RWPE1 (cell line): ENCODE measurements at regions not wholly inside any gene's neighbourhood (a gene's known extent, or its start where the extent isn't known, plus 50 kb on each side); places are given as distances from the start of the nearest gene placed in this dataset.

Experiments used
- CTCF ChIA-PET: fragments of 350-600 bp; sonication (Branson Sonifier 250); formaldehyde crosslinking; extraction: SDS; loops from one replicate; lab custom pipeline; 2021; lab: Yijun Ruan, JAX
- POLR2A ChIA-PET: fragments of 400-600 bp; formaldehyde crosslinking; extraction: SDS; loops from one replicate; lab custom pipeline; 2020; ENCODE audit warnings: antibody characterized with exemption; ENCODE audit not compliant: low non-redundant PET; lab: Yijun Ruan, JAX
- DNase-seq: peaks from one replicate; pipeline ENCODE4 v3.0.0; 2012; ENCODE audit warnings: low spot score
- H3K27ac ChIP-seq: fragments of 450-650 bp; 2 replicates; pipeline ENCODE4 v1.5.1; 2017
- TF ChIP-seq, protein P1 (sequence below): fragments of 450-650 bp; conservative IDR thresholded peaks from 2 replicates; pipeline ENCODE4 v1.5.1; 2017; ENCODE audit warnings: low read depth, mild to moderate bottlenecking

DNA sequence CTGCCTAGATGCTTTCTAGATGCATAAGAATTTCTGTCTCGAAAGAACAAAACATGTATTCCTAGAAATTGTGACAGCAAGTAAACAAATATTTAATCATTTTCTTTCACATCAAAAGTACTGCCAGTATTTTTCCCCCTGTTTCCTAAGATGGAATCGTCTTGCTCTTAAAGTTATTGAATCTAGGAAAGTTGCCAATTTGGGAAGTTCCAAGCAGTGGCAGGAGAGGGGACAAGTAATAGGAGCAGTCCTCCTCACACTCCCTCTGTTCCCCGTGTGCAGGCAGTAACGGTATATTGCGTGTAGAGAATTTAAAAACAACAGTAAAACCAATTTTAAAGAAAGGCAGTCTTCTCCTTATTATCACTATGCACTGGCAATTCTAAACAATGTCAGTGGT lies 619.8 kb downstream of the TBL1XR1 start:
- POLR2A ChIA-PET = no interaction called here
- CTCF ChIA-PET = no interaction called here
- no peak overlapping the region for H3K27ac ChIP-seq
- TF ChIP-seq, protein P1, sequence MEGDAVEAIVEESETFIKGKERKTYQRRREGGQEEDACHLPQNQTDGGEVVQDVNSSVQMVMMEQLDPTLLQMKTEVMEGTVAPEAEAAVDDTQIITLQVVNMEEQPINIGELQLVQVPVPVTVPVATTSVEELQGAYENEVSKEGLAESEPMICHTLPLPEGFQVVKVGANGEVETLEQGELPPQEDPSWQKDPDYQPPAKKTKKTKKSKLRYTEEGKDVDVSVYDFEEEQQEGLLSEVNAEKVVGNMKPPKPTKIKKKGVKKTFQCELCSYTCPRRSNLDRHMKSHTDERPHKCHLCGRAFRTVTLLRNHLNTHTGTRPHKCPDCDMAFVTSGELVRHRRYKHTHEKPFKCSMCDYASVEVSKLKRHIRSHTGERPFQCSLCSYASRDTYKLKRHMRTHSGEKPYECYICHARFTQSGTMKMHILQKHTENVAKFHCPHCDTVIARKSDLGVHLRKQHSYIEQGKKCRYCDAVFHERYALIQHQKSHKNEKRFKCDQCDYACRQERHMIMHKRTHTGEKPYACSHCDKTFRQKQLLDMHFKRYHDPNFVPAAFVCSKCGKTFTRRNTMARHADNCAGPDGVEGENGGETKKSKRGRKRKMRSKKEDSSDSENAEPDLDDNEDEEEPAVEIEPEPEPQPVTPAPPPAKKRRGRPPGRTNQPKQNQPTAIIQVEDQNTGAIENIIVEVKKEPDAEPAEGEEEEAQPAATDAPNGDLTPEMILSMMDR = no peak
- no peak for DNase-seq

DNA sequence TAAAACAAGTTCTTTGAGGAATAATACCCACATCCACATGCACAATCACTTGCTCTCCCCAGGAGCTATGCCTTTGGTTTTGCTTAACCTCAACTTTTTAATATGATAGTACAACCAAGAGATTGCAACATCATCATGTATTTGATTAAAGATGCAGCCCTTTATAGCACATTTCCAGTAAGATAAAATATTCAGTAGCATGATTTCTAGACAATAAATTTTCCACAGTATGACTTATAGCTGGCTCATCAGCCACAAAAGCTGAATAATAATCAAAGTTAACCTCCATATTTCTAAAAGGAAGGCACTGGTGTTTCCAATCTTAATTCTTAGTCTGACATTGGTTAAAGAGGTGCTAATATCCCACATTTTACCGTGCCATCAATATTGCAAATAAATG lies 622.5 kb downstream of the TBL1XR1 start:
- DNase-seq = no peak
- CTCF ChIA-PET = interaction anchor here (0.6 kb wide), 1 partner anchor 52 kb away, joined by 3 read pairs; no protein-coding TSS in a partner anchor
- TF ChIP-seq, protein P1 = no peak
- POLR2A ChIA-PET = no interaction called here
- H3K27ac ChIP-seq = no peak overlapping the region

DNA sequence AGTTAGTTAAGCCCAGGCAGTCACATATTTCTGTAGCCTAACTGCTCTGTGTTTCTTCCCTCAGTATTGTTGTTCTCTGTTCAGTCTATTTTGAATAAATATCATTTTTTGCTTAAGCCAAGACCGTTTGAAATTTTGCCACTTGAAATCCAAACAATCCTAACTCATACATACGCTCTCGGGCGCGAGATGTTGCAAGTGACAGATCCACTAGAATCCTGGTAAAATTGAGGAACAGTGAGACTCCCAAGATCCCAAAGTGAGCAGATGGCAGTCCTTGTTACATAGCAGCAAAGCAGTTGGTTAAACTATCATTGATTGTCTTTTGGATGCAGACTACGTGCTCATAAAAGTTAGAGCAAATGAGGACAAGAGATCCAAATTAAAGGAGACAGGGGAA lies 625.4 kb downstream of the TBL1XR1 start:
- TF ChIP-seq, protein P1 = no peak
- POLR2A ChIA-PET = no interaction called here
- CTCF ChIA-PET = no interaction called here
- H3K27ac ChIP-seq = no peak overlapping the region
- DNase-seq = no peak

DNA sequence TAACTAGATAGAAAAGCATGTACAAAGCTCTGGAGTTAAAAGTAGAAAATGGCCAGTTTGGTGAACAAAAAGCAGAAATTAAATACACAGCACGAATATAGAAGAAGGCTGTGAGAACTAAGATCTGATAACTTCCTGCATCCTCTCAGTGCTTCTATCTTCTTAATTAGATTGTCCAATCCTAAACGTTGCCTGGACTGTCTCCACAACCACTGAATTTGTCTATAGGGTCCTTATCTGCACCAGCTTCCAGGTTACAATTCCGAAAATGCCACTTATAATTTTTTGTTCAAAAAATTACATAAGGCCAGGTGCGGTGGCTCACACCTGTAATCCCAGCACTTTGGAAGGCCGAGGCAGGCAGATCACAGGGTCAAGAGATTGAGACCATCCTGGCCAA lies 626.3 kb downstream of the TBL1XR1 start:
- H3K27ac ChIP-seq = no peak overlapping the region
- DNase-seq = no peak
- ChIA-PET CTCF (interaction anchor here (0.6 kb wide), 1 partner anchor 1232 kb away, joined by 3 read pairs; no protein-coding TSS in a partner anchor), POLR2A (no interaction called here)
- TF ChIP-seq, protein P1 = no peak

DNA sequence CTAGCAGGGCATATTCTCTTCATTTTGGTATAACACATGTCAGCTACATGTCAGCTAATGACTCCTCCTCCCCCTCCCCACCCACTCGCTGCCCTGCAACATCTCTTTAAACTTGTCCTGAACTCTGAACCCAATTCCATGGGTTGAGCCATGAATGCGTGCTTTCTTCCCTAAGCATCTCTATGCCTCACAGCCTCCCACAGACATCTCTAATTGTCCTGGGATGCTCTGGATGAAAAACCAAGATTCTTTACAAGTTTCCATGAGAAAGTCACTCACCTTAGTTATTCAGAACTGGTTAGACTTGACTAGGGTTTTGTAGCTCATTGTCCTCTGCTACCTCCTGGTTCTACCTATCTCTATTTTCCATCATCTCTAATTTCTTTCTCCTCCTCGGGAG lies 629.1 kb downstream of the TBL1XR1 start:
- DNase-seq = no peak
- TF ChIP-seq, protein P1 = no peak
- CTCF ChIA-PET = no interaction called here
- POLR2A ChIA-PET = no interaction called here
- H3K27ac ChIP-seq = no peak overlapping the region

DNA sequence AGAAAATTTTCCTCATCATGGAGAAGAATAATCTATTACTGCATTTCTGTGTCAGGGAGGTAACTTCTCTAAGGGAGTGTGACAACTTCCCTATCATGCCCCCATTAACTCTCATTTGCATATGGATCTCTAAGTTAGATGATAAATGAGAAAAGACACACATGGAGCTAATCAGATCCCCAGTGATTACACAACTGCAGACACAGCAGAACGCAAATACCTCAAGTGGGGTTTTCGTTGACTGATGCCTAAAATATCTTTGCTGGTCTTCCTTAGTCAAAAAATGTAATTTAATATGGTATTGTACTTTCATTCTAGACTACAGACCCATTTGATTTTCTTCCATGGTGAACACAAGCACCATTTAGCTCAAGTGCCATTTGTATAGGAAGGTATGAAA lies 630.5 kb downstream of the TBL1XR1 start:
- no peak overlapping the region for H3K27ac ChIP-seq
- POLR2A ChIA-PET = no interaction called here
- DNase-seq = no peak
- TF ChIP-seq, protein P1 = no peak
- CTCF ChIA-PET = interaction anchor here (0.6 kb wide), 1 partner anchor 244 kb away, joined by 3 read pairs; no protein-coding TSS in a partner anchor

DNA sequence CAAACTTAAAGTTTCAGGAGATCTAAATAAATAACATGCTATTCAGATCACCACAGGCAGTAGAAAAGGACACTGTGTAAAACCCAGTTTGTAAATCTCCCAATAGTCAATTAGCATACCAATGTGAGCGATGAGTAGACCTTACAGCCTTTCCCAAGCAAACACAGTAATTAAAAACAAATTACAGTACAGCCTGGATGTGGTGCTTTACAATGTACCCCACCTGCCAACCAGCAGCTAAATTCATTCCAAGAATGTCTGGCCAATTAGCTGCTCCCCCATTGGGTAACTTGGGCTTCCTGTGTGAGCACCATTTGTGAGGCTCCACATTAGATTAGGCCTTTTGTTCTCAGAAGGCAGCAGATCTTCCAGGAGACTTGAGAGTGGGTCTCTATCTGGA lies 635.0 kb downstream of the TBL1XR1 start:
- DNase-seq = no peak
- POLR2A ChIA-PET = no interaction called here
- TF ChIP-seq, protein P1 = no peak
- CTCF ChIA-PET = no interaction called here
- no peak overlapping the region for H3K27ac ChIP-seq
